HK-2 (cell line): ENCODE measurements at regions not wholly inside any gene's neighbourhood (a gene's known extent, or its start where the extent isn't known, plus 50 kb on each side); places are given as distances from the start of the nearest gene placed in this dataset.

Experiments
- DNase-seq: peaks from one replicate; pipeline ENCODE4 v3.0.0-alpha.2; 2018; ENCODE audit not compliant: unreplicated experiment

DNA sequence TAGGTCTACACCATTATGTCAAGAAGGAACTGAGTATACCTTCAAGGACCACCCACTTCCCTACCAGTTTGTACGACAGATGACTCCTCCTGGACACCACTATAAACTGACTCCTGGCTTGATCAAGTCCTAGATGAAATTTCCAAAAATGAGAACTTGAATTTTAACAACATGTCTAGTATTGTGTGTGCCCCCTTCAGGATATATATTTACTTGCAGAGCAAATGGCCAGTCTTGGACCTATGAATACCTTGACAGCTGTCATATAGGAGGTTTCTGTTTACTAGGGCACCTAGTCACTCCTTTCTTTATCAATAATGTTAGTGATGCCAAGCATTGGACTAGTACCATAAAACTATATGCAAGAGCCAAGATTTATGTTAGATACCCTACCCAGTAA, 94.1 kb upstream of the TMEM26 start:
- DNase-seq = no peak

DNA sequence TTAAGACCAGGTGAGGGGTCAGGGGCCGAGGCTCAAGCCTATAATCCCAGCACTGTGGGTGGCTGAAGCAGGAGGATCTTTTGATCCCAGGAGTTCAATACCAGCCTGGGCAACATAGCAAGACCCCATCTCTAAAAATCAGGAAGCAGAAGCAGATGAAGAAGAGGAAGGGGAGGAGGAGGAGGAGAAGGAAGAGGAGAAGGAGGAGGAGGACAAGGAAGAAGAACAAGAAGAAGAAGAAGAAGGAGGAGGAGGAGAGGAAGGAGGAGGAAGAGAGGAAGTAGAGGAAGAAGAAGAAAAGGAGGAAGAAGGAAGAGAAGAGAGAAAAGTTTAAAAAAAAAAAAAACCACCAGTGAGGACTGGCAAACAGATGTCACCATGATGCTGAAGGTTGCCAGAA, 92.0 kb upstream of the TMEM26 start:
- no peak for DNase-seq

DNA sequence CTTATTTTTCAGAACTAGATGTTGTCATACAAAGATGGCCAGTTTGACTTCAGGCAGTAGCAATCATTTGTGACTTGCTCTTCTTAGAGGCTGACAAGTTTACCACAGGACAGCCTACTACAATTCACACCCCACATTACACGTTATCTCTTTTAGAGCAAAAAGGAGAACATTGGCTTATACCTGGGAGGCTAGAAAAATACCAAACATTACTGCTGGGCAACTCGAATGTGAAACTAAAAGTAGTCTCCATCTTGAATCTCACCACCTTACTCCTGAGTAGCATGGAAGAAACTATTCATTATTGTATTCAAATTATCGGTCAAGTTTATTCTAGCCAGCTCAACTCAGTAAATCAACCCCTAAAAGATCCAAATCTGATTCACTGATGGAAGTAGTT, 90.7 kb upstream of the TMEM26 start:
- no peak for DNase-seq

DNA sequence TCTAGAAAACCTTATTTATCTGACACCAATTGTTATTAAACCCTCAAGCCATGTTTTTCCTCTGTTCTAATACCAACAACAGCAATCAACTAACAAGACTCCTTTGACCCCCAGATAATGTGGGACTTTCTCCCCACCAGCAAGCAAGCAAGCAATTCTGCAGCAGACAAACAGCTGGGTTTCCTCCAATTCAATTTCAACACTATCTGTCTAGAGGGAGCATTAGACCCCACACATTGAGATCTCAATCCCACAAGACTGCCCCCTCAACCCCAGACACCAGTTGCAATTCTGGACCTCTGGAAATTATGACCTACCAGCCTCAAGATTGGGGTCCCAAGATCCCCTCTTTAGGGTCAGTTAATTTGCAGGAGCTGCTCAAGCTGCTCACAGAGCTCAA, 89.4 kb upstream of the TMEM26 start:
- DNase-seq = no peak

DNA sequence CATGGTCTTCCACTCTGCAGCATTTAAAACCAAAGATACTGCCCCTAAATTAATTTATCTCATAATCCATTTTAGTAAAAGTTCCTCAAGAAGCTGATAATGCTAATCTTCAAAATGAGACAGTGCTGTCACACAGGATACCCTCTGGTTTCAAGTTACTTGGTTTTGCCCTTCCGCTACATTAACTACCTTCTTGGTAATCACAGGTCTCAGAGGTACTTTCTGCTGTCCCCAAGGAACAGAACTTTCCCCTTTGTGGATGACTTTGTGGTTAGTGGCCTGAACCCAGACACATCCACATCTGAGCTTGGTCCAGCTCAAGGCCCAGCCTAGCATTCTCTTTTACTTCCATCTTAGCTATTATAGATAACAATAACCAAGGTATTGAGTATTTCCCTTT, 88.8 kb upstream of the TMEM26 start:
- DNase-seq = no peak

DNA sequence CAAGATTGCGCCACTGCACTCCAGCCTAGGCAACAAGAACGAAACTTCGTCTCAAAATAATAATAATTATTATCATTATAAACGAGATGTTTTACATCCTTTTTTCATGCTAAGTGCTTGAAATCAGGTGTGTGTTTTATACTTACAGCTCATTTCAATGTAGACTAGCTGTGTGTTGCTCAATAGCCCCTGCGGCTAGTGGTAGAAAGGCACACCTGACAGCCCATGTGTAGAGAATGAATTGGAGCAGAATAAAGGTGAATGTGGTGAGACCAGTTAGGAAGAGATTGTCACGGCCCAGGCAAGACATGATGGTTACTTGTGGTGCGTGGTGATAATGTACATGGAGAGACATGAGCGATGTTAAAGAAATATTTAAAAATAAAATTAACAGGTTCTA, 86.7 kb upstream of the TMEM26 start:
- no peak for DNase-seq

DNA sequence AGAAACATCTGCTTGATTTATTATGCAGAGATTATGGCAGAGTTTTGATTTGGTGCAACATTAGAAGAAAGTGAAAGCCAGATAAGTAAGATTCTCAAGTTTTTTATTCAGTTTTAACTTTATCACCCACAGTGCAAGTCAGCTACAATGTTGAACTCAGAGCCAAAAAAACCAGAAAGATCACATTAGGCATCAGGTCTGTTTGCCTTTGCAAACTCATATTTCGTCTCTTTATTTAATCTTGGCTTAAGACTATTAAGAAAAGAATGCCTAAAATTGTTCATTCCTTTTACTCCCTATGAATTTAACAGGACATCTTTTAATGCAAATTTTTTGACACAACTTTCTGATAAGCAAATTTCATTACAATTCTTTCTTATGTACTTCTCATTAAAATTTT, 76.0 kb upstream of the TMEM26 start:
- no peak for DNase-seq

DNA sequence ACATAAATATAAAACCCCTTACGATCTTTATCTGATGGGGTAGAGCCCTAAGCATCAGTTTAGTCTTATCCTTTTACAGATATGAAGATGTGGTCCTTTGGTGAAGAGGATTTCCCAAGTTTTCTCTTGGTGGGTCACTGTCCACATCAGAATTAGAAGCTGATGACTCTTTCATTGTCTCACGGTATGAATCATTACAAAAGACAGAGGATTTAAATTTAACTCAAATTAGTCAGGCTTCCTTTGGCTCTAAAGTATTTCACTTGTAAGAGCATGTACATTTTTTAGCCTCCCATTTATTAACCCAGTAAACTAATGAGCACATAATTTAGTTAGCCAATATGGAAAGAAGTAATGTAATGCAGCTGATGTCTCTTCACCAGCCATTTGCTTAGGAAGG, 49.9 kb upstream of the TMEM26 start:
- DNase-seq = no peak
